Right hindlimb (tissue), 1 donor: ENCODE measurements at regions not wholly inside any gene's neighbourhood (a gene's known extent, or its start where the extent isn't known, plus 50 kb on each side); places are given as distances from the start of the nearest gene placed in this dataset.
"Not testable (repeated sequence)": the region's sequence is repeated elsewhere in the genome, so short reads cannot be mapped to it uniquely, and the experiment has no call there.

Source experiments
- DNase-seq: peaks from one replicate; pipeline ENCODE4 v3.0.0-alpha.2; 2018

GRCh38 chr13:103615771-103616170 lies 549.6 kb upstream of the SLC10A2 start:
- DNase-seq = no peak

GRCh38 chr13:103614761-103615160 lies 548.5 kb upstream of the SLC10A2 start:
- DNase-seq = no peak

- DNase-seq = no peak
Measured at GRCh38 chr13:103607995-103608394, 541.8 kb upstream of the SLC10A2 start.

GRCh38 chr13:103605546-103606326 lies 539.5 kb upstream of the SLC10A2 start:
- no peak for DNase-seq

GRCh38 chr13:103599870-103600269 lies 533.7 kb upstream of the SLC10A2 start:
- not testable (repeated sequence) for DNase-seq

- DNase-seq = no peak
Measured at GRCh38 chr13:103598671-103599070, 532.5 kb upstream of the SLC10A2 start.

GRCh38 chr13:103573446-103573845 lies 507.2 kb upstream of the SLC10A2 start:
- DNase-seq = no peak

GRCh38 chr13:103568314-103568713 lies 502.1 kb upstream of the SLC10A2 start:
- DNase-seq = no peak

- no peak for DNase-seq
Measured at GRCh38 chr13:103557878-103558277, 491.7 kb upstream of the SLC10A2 start.

- DNase-seq = no peak
Measured at GRCh38 chr13:103556681-103557080, 490.5 kb upstream of the SLC10A2 start.

GRCh38 chr13:103547914-103548313 lies 481.7 kb upstream of the SLC10A2 start:
- DNase-seq = no peak

GRCh38 chr13:103546271-103546670 lies 480.1 kb upstream of the SLC10A2 start:
- no peak for DNase-seq

GRCh38 chr13:103542648-103543047 lies 476.4 kb upstream of the SLC10A2 start:
- DNase-seq = no peak

GRCh38 chr13:103540382-103540765 lies 474.2 kb upstream of the SLC10A2 start:
- DNase-seq = no peak

GRCh38 chr13:103539721-103540381 lies 473.6 kb upstream of the SLC10A2 start:
- no peak for DNase-seq

GRCh38 chr13:103539265-103539664 lies 473.0 kb upstream of the SLC10A2 start:
- no peak for DNase-seq

GRCh38 chr13:103537616-103538015 lies 471.4 kb upstream of the SLC10A2 start:
- DNase-seq = no peak

- DNase-seq = no peak
Measured at GRCh38 chr13:103531278-103531677, 465.1 kb upstream of the SLC10A2 start.

GRCh38 chr13:103528437-103528836 lies 462.2 kb upstream of the SLC10A2 start:
- DNase-seq = no peak

GRCh38 chr13:103525530-103525929 lies 459.3 kb upstream of the SLC10A2 start:
- no peak for DNase-seq

GRCh38 chr13:103523858-103524257 lies 457.6 kb upstream of the SLC10A2 start:
- DNase-seq = no peak

GRCh38 chr13:103521532-103521931 lies 455.3 kb upstream of the SLC10A2 start:
- no peak for DNase-seq

- no peak for DNase-seq
Measured at GRCh38 chr13:103517768-103518102, 451.5 kb upstream of the SLC10A2 start.

- DNase-seq = no peak
Measured at GRCh38 chr13:103517066-103517767, 451.0 kb upstream of the SLC10A2 start.
